ENCODE measurements at regions not wholly inside any gene's neighbourhood (a gene's known extent, or its start where the extent isn't known, plus 50 kb on each side); places are given as distances from the start of the nearest gene placed in this dataset.

DNA sequence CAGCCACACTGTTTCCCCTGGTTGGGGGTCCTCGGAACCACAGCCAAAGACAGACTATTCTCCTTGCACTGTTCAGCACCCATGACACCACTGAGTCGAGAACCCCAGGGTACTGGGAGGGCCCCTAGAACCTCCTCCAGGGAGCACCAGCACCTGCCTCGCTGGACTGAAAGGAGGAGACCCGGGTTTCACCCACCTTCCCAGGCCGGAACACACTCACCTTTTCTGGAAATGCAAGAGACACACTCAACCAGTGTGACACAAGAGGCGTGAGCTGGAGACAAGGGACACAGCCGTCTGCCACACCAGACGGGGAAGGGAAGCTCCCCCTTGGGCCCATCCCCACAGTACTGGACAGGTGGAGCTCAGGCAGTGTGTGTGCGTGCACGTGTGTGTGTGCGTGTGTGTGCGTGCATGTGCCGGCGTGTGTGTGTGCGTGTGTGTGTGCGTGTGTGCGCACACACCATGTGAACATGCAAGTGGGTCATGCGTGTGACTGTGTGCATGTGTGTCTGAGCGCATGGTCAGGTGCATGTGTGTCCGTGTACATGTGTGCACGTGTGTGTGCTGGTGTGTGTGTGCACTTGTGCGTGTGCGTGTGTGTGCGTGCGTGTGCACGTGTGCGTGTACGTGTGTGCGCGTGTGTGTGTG lies 128.8 kb upstream of the NKX1-1 start:
- Histone ChIP-seq H3K4me3 (no peak overlapping the region), H3K4me1 (peaks cover 0 to 6% (median 0%) of the 10 kb centered on the region in 4 donors), H3K27me3 (peaks cover 0 to 93% of the 10 kb centered on the region in 2 donors), H3K36me3 (no peaks in the 10 kb centered on the region), H3K27ac (no peak overlapping the region), H3K9me3 (no peaks in the 10 kb centered on the region)
- intact Hi-C loops (cut with DNase I; ENCODE audit: low total_unique reads) = no loop called here
- TF ChIP-seq, protein P1, sequence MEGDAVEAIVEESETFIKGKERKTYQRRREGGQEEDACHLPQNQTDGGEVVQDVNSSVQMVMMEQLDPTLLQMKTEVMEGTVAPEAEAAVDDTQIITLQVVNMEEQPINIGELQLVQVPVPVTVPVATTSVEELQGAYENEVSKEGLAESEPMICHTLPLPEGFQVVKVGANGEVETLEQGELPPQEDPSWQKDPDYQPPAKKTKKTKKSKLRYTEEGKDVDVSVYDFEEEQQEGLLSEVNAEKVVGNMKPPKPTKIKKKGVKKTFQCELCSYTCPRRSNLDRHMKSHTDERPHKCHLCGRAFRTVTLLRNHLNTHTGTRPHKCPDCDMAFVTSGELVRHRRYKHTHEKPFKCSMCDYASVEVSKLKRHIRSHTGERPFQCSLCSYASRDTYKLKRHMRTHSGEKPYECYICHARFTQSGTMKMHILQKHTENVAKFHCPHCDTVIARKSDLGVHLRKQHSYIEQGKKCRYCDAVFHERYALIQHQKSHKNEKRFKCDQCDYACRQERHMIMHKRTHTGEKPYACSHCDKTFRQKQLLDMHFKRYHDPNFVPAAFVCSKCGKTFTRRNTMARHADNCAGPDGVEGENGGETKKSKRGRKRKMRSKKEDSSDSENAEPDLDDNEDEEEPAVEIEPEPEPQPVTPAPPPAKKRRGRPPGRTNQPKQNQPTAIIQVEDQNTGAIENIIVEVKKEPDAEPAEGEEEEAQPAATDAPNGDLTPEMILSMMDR (IDR thresholded peaks at IDR 0.05) = no peak
- DNase-seq = no peak

DNA sequence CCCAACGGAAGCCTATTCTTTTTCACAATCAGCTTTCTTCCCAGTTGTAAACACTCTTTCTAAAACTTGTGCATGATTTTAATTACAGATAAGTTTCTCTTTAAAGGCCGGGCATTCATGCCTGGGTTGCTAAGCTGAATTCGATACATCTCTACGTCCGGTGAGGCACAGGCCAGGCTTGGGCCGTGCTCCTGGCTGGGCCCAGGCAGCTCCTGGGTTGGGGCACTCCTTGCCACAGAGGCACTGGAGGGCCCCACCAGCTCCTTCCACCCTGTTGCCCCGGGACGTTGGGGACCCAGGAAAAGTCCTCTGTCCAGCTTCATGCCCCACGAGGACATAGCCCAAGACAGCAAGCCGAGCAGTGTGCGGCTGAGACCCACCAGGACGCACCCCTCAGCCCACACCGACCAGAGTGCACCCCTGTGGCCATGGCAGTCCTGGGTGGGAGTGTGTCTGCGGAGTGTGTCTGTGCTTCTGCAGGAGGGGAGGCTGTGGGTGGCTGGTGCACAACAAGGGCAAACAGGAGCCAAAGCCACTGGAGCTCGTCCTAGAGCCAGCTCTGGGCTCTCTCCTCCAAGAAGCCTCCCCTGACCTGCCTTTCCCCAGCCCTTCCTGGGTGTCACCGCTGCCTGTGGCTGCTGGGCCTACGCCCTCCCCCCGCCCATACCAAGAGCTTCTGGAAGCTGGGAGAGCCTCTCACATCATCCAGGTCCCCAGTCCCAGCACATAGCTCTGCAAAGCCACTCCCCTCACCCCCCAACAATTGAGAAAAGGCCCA lies 128.0 kb upstream of the NKX1-1 start:
- intact Hi-C loops (cut with DNase I; ENCODE audit: low total_unique reads) = no loop called here
- TF ChIP-seq, protein P1 (IDR thresholded peaks at IDR 0.05) = no peak
- no peaks in the 10 kb centered on the region for H3K9me3 ChIP-seq
- H3K27me3 ChIP-seq = peaks cover 0 to 86% of the 10 kb centered on the region in 2 donors
- no peak overlapping the region for H3K27ac ChIP-seq
- no peak overlapping the region for H3K4me3 ChIP-seq
- no peak for DNase-seq
- H3K36me3 ChIP-seq = no peaks in the 10 kb centered on the region
- H3K4me1 ChIP-seq = peaks cover 0 to 6% (median 0%) of the 10 kb centered on the region in 4 donors

DNA sequence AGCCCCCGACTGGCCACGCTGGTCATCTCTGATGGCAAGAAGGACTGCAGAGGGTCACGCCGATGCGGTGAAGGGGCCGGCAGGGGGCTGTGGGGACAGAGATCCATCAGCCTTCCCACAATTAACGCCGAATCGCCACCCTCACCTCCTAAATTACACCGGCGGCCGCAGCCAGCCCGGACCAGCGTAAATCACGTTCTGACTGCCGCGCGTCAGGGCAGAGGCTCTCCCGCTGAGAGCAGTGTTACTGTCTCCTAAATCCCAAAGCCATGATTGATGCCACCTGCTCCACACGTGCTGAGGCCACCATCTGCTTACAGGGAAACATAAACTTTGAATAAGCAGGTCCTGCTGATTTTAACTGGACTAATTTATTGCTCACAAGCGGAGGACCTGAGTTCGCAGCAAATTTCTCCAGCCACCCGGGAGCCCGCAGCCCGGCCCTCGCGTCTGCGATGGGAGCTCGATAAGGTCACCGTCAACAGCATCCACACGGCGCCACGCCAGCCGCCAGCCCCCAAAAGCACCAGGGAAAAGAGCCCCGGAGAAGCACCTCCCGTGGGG lies 127.3 kb upstream of the NKX1-1 start:
- Histone ChIP-seq H3K4me3 (no peak overlapping the region), H3K36me3 (no peaks in the 10 kb centered on the region), H3K27me3 (peaks cover 0 to 79% of the 10 kb centered on the region in 2 donors), H3K27ac (no peak overlapping the region), H3K9me3 (no peaks in the 10 kb centered on the region), H3K4me1 (peaks cover 0 to 6% (median 0%) of the 10 kb centered on the region in 4 donors)
- no peak for DNase-seq
- TF ChIP-seq, protein P1 (IDR thresholded peaks at IDR 0.05) = no peak
- intact Hi-C loops (cut with DNase I; ENCODE audit: low total_unique reads) = no loop called here

DNA sequence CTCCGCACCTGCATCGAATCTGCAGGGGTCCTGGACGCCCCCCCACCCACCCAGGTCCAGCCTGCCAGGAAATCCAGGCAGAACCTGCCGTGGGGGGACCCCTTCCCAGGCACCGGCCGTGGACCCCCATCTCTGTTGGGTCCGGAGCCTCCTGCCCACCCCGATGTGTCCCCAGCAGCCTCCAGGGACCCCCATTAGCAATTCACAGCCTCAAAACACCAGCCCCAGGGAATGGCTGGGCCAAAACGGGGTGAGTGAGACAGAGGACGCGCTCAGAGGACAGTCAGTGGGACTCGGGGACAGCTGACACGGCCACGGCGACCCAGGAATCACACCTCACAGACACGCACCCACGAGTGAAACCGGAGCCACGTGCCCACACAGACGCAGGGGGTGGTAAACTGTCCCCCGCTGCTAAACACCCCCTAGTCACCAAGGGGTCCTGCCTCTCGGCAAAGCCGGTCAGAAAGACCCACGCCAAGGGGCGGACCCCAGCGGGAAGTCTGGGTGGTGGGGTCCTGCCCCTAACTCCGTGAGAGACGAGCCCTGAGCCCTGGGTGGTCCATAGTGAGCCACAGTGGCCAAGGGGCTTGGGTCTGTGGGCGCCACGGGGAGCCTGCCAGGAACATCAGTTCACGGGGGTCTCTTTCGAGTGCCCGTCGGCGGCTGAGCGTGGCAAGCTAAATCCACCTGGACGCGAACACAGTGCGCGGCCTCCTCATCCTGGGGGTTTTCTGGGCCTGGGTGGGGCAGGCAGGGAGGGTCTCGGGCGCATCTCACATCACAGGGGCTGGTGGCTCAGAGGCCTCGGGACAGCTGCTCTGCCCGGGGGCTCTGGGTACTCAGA lies 126.5 kb upstream of the NKX1-1 start:
- TF ChIP-seq, protein P1 (IDR thresholded peaks at IDR 0.05) = no peak
- Histone ChIP-seq H3K27ac (no peak overlapping the region), H3K9me3 (no peaks in the 10 kb centered on the region), H3K4me1 (peaks cover 0 to 6% (median 0%) of the 10 kb centered on the region in 4 donors), H3K36me3 (no peaks in the 10 kb centered on the region), H3K4me3 (no peak overlapping the region), H3K27me3 (peaks cover 0 to 71% of the 10 kb centered on the region in 2 donors)
- intact Hi-C loops (cut with DNase I; ENCODE audit: low total_unique reads) = no loop called here
- DNase-seq = no peak
